NCI-H748 treated with DMSO at 0.1 percent for 48 hours (cell line): ENCODE measurements at regions not wholly inside any gene's neighbourhood (a gene's known extent, or its start where the extent isn't known, plus 50 kb on each side); places are given as distances from the start of the nearest gene placed in this dataset.

Experiments used
- DNase-seq: peaks from one replicate; lab custom pipeline; 2025; lab: John Stamatoyannopoulos, UW

- DNase-seq: no peak
Observed at GRCh38 chr5:54769746-54770145, 215.6 kb downstream of the ESM1 start.

GRCh38 chr5:54769072-54769471 is 216.3 kb downstream of the ESM1 start:
- no peak for DNase-seq

- no peak for DNase-seq
Observed at GRCh38 chr5:54766748-54767147, 218.6 kb downstream of the ESM1 start.

- no peak for DNase-seq
Observed at GRCh38 chr5:54765165-54766028, 220.0 kb downstream of the ESM1 start.

- DNase-seq: no peak
Observed at GRCh38 chr5:54764102-54765090, 221.0 kb downstream of the ESM1 start.

GRCh38 chr5:54761213-54761701 is 224.1 kb downstream of the ESM1 start:
- DNase-seq: no peak

GRCh38 chr5:54760182-54760935 is 225.0 kb downstream of the ESM1 start:
- no peak for DNase-seq

- no peak for DNase-seq
Observed at GRCh38 chr5:54758038-54758437, 227.4 kb downstream of the ESM1 start.

- DNase-seq: no peak
Observed at GRCh38 chr5:54757541-54757940, 227.9 kb downstream of the ESM1 start.

- no peak for DNase-seq
Observed at GRCh38 chr5:54756796-54757402, 228.5 kb downstream of the ESM1 start.

- DNase-seq: no peak
Observed at GRCh38 chr5:54756301-54756700, 229.1 kb downstream of the ESM1 start.

GRCh38 chr5:54754878-54755277 is 230.5 kb downstream of the ESM1 start:
- DNase-seq: no peak

GRCh38 chr5:54754420-54754819 is 231.0 kb downstream of the ESM1 start:
- DNase-seq: no peak

- no peak for DNase-seq
Observed at GRCh38 chr5:54753753-54754152, 231.6 kb downstream of the ESM1 start.

GRCh38 chr5:54753034-54753433 is 232.4 kb downstream of the ESM1 start:
- no peak for DNase-seq

GRCh38 chr5:54748527-54748926 is 231.0 kb downstream of the SNX18 start:
- no peak for DNase-seq

GRCh38 chr5:54746777-54747398 is 229.3 kb downstream of the SNX18 start:
- no peak for DNase-seq

- no peak for DNase-seq
Observed at GRCh38 chr5:54746346-54746745, 228.8 kb downstream of the SNX18 start.

- no peak for DNase-seq
Observed at GRCh38 chr5:54745599-54745998, 228.0 kb downstream of the SNX18 start.

GRCh38 chr5:54743997-54744788 is 226.6 kb downstream of the SNX18 start:
- DNase-seq: no peak
